NB4 (cell line): ENCODE measurements at regions not wholly inside any gene's neighbourhood (a gene's known extent, or its start where the extent isn't known, plus 50 kb on each side); places are given as distances from the start of the nearest gene placed in this dataset.

Source experiments
- CTCF ChIP-seq: IDR thresholded peaks from one replicate; pipeline ENCODE4 v1.5.1; 2012; ENCODE audit warnings: low read depth, low read length
- POLR2A ChIP-seq: IDR thresholded peaks from 2 replicates; pipeline ENCODE4 v1.6.1; 2011; ENCODE audit warnings: mild to moderate bottlenecking; ENCODE audit not compliant: insufficient read length; ENCODE audit errors: extremely low read depth

- TF ChIP-seq CTCF, result no peak
- TF ChIP-seq POLR2A, result no peak
Observed at GRCh38 chr3:82957079-82957478, 1195.6 kb upstream of the GBE1 start.
